ENCODE measurements at regions not wholly inside any gene's neighbourhood (a gene's known extent, or its start where the extent isn't known, plus 50 kb on each side); places are given as distances from the start of the nearest gene placed in this dataset.

DNA sequence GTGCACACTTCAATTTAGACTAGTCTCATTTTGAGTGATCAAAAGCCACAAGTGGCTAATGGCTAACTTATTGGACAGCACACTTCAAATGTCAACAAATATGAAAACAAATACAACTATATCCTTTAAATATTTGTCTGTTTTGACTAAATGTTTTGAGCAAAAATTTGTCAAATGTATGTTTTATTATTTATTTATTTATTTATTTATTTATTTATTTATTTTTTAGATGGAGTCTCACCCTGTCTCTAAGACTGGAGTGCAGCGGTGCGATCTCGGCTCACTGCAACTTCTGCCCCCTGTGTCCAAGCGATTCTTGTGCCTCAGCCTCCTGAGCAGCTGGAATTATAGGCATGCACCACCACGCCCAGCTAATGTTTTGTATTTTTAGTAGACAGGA is 1392.1 kb upstream of the WWC1 start:
- Histone ChIP-seq H3K9me3 (replicated peaks in 1 of 3) (no peaks in the 10 kb centered on the region), H3K27ac (no peak overlapping the region), H3K4me3 (no peak overlapping the region), H3K27me3 (no peaks in the 10 kb centered on the region), H3K36me3 (replicated peaks in 1 of 2) (no peaks in the 10 kb centered on the region), H3K4me1 (replicated peaks in 1 of 2) (no peaks in the 10 kb centered on the region)
- no peak for DNase-seq
- 88 to 97% (median 91%) methylated on average over 5 of the region's 5 CpGs for WGBS, 4 donors
- intact Hi-C loops (cut with DNase I), result no loop called here
- TF ChIP-seq POLR2A (IDR thresholded peaks at IDR 0.05), result no peak
- TF ChIP-seq, protein P1, sequence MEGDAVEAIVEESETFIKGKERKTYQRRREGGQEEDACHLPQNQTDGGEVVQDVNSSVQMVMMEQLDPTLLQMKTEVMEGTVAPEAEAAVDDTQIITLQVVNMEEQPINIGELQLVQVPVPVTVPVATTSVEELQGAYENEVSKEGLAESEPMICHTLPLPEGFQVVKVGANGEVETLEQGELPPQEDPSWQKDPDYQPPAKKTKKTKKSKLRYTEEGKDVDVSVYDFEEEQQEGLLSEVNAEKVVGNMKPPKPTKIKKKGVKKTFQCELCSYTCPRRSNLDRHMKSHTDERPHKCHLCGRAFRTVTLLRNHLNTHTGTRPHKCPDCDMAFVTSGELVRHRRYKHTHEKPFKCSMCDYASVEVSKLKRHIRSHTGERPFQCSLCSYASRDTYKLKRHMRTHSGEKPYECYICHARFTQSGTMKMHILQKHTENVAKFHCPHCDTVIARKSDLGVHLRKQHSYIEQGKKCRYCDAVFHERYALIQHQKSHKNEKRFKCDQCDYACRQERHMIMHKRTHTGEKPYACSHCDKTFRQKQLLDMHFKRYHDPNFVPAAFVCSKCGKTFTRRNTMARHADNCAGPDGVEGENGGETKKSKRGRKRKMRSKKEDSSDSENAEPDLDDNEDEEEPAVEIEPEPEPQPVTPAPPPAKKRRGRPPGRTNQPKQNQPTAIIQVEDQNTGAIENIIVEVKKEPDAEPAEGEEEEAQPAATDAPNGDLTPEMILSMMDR (IDR thresholded peaks at IDR 0.05), result no peak

DNA sequence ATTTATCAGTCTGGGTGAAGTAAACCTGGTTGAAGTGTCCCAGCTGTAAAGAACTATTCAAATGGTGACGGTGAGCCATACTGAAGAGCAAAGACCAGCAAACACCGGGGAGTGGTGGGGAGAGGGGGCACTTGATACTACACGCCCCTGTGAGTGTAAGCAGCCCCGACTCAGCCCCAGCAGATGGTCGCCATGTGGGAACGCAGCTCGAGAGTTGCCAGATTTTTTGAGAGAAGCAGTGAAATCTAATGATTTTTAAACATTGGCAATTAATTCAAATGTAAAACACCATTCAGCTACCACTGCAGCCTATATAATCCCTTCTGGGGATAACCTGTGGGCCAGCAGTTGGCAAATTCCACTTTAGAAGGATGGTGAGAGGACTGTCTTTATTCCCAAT is 1386.9 kb upstream of the WWC1 start:
- intact Hi-C loops (cut with DNase I), result no loop called here
- no peak overlapping the region for H3K27ac ChIP-seq
- DNase-seq, result no peak
- no peaks in the 10 kb centered on the region for H3K27me3 ChIP-seq
- no peaks in the 10 kb centered on the region for H3K4me1 ChIP-seq (replicated peaks in 1 of 2)
- H3K9me3 ChIP-seq (replicated peaks in 1 of 3), result no peaks in the 10 kb centered on the region
- no peak overlapping the region for H3K4me3 ChIP-seq
- TF ChIP-seq POLR2A (IDR thresholded peaks at IDR 0.05), result no peak
- TF ChIP-seq, protein P1 (IDR thresholded peaks at IDR 0.05), result no peak
- H3K36me3 ChIP-seq (replicated peaks in 1 of 2), result no peaks in the 10 kb centered on the region
- WGBS, 4 donors, result 84 to 89% (median 86%) methylated on average over 7 of the region's 7 CpGs

DNA sequence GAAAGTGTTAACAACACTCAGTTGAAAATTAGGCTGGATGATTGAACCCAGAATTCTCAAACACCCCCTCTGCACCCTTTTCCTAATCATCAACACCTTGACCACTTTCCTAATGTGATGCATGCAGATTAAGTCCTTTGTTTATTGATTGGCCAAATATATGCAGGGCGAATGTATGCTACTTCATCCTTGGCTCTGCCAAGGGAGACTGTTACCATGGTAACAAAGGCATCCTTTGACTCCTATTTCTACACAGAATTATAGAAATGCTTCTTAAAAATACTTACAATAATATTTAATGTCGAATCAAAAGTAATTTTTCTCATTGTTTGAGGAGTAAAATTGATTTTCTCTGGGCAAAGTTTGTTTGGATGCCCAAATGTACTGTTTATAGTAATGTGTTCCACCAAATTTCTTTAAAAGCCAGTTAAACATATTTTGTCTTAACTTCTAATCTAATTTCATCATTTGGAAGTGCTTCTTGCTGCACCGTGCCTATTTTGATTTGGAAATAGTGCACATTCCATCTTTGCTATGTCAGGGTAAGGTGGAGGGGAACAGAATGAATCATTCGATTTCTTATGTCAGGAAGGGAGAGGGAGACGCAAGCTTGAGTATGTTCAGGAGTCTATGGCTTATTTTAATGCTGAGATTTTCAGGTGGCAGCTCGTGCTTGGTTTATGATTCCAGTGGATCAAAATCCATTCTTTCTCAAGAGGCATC is 1384.3 kb upstream of the WWC1 start:
- WGBS, 4 donors, result 50 to 58% (median 52%) methylated on average over 6 of the region's 6 CpGs
- Histone ChIP-seq H3K36me3 (replicated peaks in 1 of 2) (no peaks in the 10 kb centered on the region), H3K27me3 (no peaks in the 10 kb centered on the region), H3K9me3 (replicated peaks in 1 of 3) (no peaks in the 10 kb centered on the region), H3K4me1 (replicated peaks in 1 of 2) (no peaks in the 10 kb centered on the region), H3K27ac (no peak overlapping the region), H3K4me3 (no peak overlapping the region)
- DNase-seq, result no peak
- intact Hi-C loops (cut with DNase I), result no loop called here
- no peak for TF ChIP-seq POLR2A (IDR thresholded peaks at IDR 0.05)
- TF ChIP-seq, protein P1 (IDR thresholded peaks at IDR 0.05), result no peak

DNA sequence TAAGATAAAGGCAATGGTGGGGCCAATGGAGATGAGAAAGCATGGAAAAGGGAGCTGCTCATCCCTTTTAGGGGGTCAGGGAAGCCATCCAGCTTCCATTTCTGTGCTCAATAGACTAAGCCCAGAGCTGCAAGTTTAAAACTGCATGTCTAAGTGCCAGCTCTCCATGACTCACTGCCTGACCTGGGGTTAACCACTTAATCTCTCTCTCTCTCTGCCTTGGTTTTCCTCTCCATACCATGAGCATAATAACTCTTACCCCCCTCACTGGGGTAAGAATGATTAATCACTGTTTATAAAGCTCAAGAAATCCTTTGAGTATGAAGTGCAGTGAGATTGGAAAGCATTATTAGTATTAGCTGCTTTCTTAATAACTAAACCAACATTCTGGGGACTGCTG is 1382.4 kb upstream of the WWC1 start:
- TF ChIP-seq, protein P1 (IDR thresholded peaks at IDR 0.05), result no peak
- TF ChIP-seq POLR2A (IDR thresholded peaks at IDR 0.05), result no peak
- Histone ChIP-seq H3K36me3 (replicated peaks in 1 of 2) (no peaks in the 10 kb centered on the region), H3K27ac (no peak overlapping the region), H3K4me1 (replicated peaks in 1 of 2) (no peaks in the 10 kb centered on the region), H3K27me3 (no peaks in the 10 kb centered on the region), H3K4me3 (no peak overlapping the region), H3K9me3 (replicated peaks in 1 of 3) (no peaks in the 10 kb centered on the region)
- intact Hi-C loops (cut with DNase I), result no loop called here
- no peak for DNase-seq
